Endodermal cell (in vitro differentiated cells): ENCODE measurements at regions not wholly inside any gene's neighbourhood (a gene's known extent, or its start where the extent isn't known, plus 50 kb on each side); places are given as distances from the start of the nearest gene placed in this dataset.

Experiments
- DNase-seq: peaks from one replicate; pipeline ENCODE4 v3.0.0-alpha.2; 2017
- H3K27ac ChIP-seq: 2 replicates; pipeline ENCODE4 v1.5.1; 2013; ENCODE audit warnings: mild to moderate bottlenecking, low read depth, low read length, moderate library complexity
- H3K27me3 ChIP-seq: 2 replicates; pipeline ENCODE4 v1.6.1; 2013; ENCODE audit warnings: mild to moderate bottlenecking, low read length, moderate library complexity; ENCODE audit not compliant: insufficient read depth, control insufficient read depth, poor library complexity, severe bottlenecking
- H3K36me3 ChIP-seq: 2 replicates; pipeline ENCODE4 v1.7.0; 2013; ENCODE audit warnings: mild to moderate bottlenecking, low read length, moderate library complexity; ENCODE audit not compliant: control insufficient read depth, insufficient read depth
- H3K4me1 ChIP-seq: one replicate; pipeline ENCODE4 v1.7.0; 2013; ENCODE audit warnings: low read length; ENCODE audit not compliant: control insufficient read depth, insufficient read depth
- H3K4me3 ChIP-seq: 2 replicates; pipeline ENCODE4 v1.5.1; 2013; ENCODE audit warnings: mild to moderate bottlenecking, low read length, moderate library complexity
- H3K9ac ChIP-seq: 2 replicates; pipeline ENCODE4 v1.6.1; 2013; ENCODE audit warnings: mild to moderate bottlenecking, low read length, moderate library complexity; ENCODE audit not compliant: poor library complexity, severe bottlenecking; ENCODE audit errors: extremely low read depth
- H3K9me3 ChIP-seq: 2 replicates; pipeline ENCODE4 v1.6.1; 2013; ENCODE audit warnings: mild to moderate bottlenecking, low read length, moderate library complexity; ENCODE audit not compliant: control insufficient read depth
- H3K27ac Mint-ChIP-seq: 2 replicates; pipeline ENCODE4 v1.8.0; 2020; ENCODE audit warnings: mixed read lengths
- H3K27me3 Mint-ChIP-seq: 2 replicates; pipeline ENCODE4 v1.8.0; 2021; ENCODE audit warnings: mild to moderate bottlenecking, mixed read lengths; ENCODE audit not compliant: insufficient read depth
- H3K36me3 Mint-ChIP-seq: 2 replicates; pipeline ENCODE4 v1.8.0; 2020; ENCODE audit warnings: low read depth, mixed read lengths
- H3K4me1 Mint-ChIP-seq: 2 replicates; pipeline ENCODE4 v1.8.0; 2020; ENCODE audit warnings: mixed read lengths
- H3K4me3 Mint-ChIP-seq: 2 replicates; pipeline ENCODE4 v1.8.0; 2020; ENCODE audit warnings: mild to moderate bottlenecking, moderate library complexity, mixed read lengths
- H3K9me3 Mint-ChIP-seq: 2 replicates; pipeline ENCODE4 v1.8.0; 2020; ENCODE audit warnings: mild to moderate bottlenecking, mixed read lengths
- CTCF ChIP-seq: fragments of 200-600 bp; sonication (generic); conservative IDR thresholded peaks from 2 replicates; pipeline ENCODE4 v1.5.0; 2021; ENCODE audit warnings: antibody characterized with exemption, mild to moderate bottlenecking
- WGBS, 2 experiments: methylation state at CpG; one replicate each; pipeline versions ENCODE4 v1.1.5 to v1.1.7; 2013; ENCODE audit warnings: missing lambda C conversion rate in 2 of 2, mixed read lengths in 1 of 2; ENCODE audit not compliant: insufficient coverage in 1 of 2, insufficient read length in 1 of 2; 5-methylcytosine and 5-hydroxymethylcytosine counted together

GRCh38 chr15:38197553-38197952, 55.1 kb upstream of the SPRED1 start:
- no peak for DNase-seq
- no peaks in the 10 kb centered on the region for H3K27me3 ChIP-seq
- Mint-ChIP-seq H3K4me3 (no peak overlapping the region), H3K4me1 (peaks cover 4% of the 10 kb centered on the region), H3K27me3 (no peaks in the 10 kb centered on the region), H3K27ac (no peak overlapping the region), H3K36me3 (no peaks in the 10 kb centered on the region), H3K9me3 (no peaks in the 10 kb centered on the region)
- 89 to 90% methylated on average over 2 to 4 of the region's 4 CpGs for WGBS, 2 experiments
- no peak overlapping the region for H3K27ac ChIP-seq
- TF ChIP-seq CTCF = no peak
- H3K9ac ChIP-seq = no peak overlapping the region
- H3K9me3 ChIP-seq = no peaks in the 10 kb centered on the region
- no peaks in the 10 kb centered on the region for H3K36me3 ChIP-seq
- peaks cover 2% of the 10 kb centered on the region for H3K4me1 ChIP-seq
- no peak overlapping the region for H3K4me3 ChIP-seq

DNA sequence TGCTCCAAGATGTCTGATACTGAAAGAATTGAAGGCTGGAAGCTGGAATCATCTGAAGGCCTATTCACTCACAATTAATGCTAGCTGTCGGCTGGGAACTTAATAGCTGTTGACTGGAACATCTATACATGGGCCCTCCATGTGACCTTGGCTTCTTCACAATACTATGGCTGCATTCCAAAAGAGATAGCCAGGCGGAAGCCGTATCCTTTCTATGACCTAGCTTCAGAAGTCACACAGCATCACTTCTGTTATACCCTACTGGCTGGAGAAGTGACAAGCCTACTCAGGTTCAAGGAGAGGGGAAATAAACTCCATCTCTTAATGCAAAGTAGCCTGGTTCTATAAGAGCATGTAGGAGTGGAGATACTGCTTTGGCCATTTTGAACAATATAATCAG, 50.9 kb upstream of the SPRED1 start:
- H3K9me3 ChIP-seq = peaks cover 7% of the 10 kb centered on the region
- TF ChIP-seq CTCF = no peak
- H3K4me3 ChIP-seq = no peak overlapping the region
- no peaks in the 10 kb centered on the region for H3K36me3 Mint-ChIP-seq
- no peak overlapping the region for H3K27ac Mint-ChIP-seq
- no peak overlapping the region for H3K27ac ChIP-seq
- H3K9ac ChIP-seq = no peak overlapping the region
- H3K36me3 ChIP-seq = no peaks in the 10 kb centered on the region
- no peaks in the 10 kb centered on the region for H3K27me3 Mint-ChIP-seq
- no peak for DNase-seq
- no peaks in the 10 kb centered on the region for H3K27me3 ChIP-seq
- whole genome bisulfite sequencing, 2 experiments = 91 to 93% methylated on average over 3 of the region's 3 CpGs
- peaks cover 10% of the 10 kb centered on the region for H3K4me1 Mint-ChIP-seq
- peaks cover 6% of the 10 kb centered on the region for H3K4me1 ChIP-seq
- no peak overlapping the region for H3K4me3 Mint-ChIP-seq
- no peaks in the 10 kb centered on the region for H3K9me3 Mint-ChIP-seq

- Histone ChIP-seq H3K9ac (no peak overlapping the region), H3K36me3 (no peaks in the 10 kb centered on the region), H3K27ac (no peak overlapping the region), H3K4me3 (no peak overlapping the region), H3K27me3 (no peaks in the 10 kb centered on the region), H3K9me3 (peaks cover 7% of the 10 kb centered on the region), H3K4me1 (peaks cover 6% of the 10 kb centered on the region)
- TF ChIP-seq CTCF = no peak
- Mint-ChIP-seq H3K27me3 (no peaks in the 10 kb centered on the region), H3K4me3 (no peak overlapping the region), H3K36me3 (no peaks in the 10 kb centered on the region), H3K4me1 (peaks cover 16% of the 10 kb centered on the region), H3K9me3 (no peaks in the 10 kb centered on the region), H3K27ac (no peak overlapping the region)
- 100% methylated on average over 1 of the region's 1 CpG; no CpG with 5 or more reads in 1 of the 2 experiments for WGBS, 2 experiments
- no peak for DNase-seq
These were observed 50.3 kb upstream of the SPRED1 start for GRCh38 chr15:38202361-38202760.
